Lower leg skin (tissue), 4 donors: ENCODE measurements at regions not wholly inside any gene's neighbourhood (a gene's known extent, or its start where the extent isn't known, plus 50 kb on each side); places are given as distances from the start of the nearest gene placed in this dataset.

Experiments
- DNase-seq, 2 donors: peaks; one replicate each; pipeline ENCODE4 v3.0.0-alpha.2; 2019; ENCODE audit warnings: low spot score in 2 of 2
- H3K4me3 ChIP-seq: fragments of 200-600 bp; sonication (generic); 2 replicates; pipeline ENCODE4 v1.5.1; 2017; ENCODE audit warnings: mild to moderate bottlenecking, low read depth; ENCODE audit not compliant: poor library complexity, severe bottlenecking
- CTCF ChIP-seq, 3 donors: fragments of 450-650 bp; IDR thresholded peaks; one replicate each; pipeline ENCODE4 v1.5.1; 2016; ENCODE audit warnings: antibody characterized with exemption in 3 of 3, mild to moderate bottlenecking in 3 of 3, moderate library complexity in 2 of 3
- POLR2A ChIP-seq, 2 donors: fragments of 450-650 bp; IDR thresholded peaks; one replicate each; pipeline ENCODE4 v1.6.1; 2016 to 2017; ENCODE audit warnings: antibody characterized with exemption in 2 of 2, mild to moderate bottlenecking in 1 of 2, moderate library complexity in 1 of 2
- WGBS, 2 donors: methylation state at CpG; one replicate each; pipeline ENCODE4 v1.1.5; 2018; 5-methylcytosine and 5-hydroxymethylcytosine counted together
- intact Hi-C: fragments of 100-400 bp; cut with DNase I; formaldehyde crosslinking; loops from one replicate; pipeline ENCODE4 v1.15.0; 2023; ENCODE audit warnings: low total_unique reads

DNA sequence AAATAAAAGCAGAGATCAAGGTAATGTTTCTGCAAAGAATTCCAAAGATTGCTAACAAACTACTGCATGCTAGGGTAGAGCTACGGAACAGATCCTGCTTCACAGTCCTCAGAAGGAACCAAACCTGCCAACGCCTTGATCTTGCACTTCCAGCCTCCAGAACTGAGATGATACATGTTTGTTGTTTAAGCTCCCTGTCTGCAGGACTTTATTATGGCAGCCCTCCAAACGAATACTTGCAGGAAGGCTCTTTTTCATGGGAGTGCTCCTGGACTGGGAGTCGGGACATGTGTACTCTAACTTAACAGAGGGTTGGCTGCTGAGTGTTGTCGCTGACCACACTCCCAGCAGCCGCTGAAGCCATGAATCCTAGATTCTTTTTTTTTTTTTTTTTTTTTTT, 808.8 kb upstream of the EEF2KMT start:
- DNase-seq: no peak
- intact Hi-C loops: no loop called here
- H3K4me3 ChIP-seq: no peak overlapping the region
- WGBS, 2 donors: 81 to 83% methylated on average over 6 of the region's 6 CpGs
- TF ChIP-seq CTCF (IDR thresholded peaks at IDR 0.05) (no peak), POLR2A (IDR thresholded peaks at IDR 0.05) (no peak)

GRCh38 chr16:5905935-5906334, 808.3 kb upstream of the EEF2KMT start:
- DNase-seq: no peak
- intact Hi-C loops: no loop called here
- H3K4me3 ChIP-seq: no peak overlapping the region
- TF ChIP-seq CTCF (IDR thresholded peaks at IDR 0.05): no peak
- no peak for TF ChIP-seq POLR2A (IDR thresholded peaks at IDR 0.05)
- 76 to 80% methylated on average over 4 of the region's 4 CpGs for WGBS, 2 donors

- WGBS, 2 donors: 78 to 81% methylated on average over 13 of the region's 13 CpGs
Observed at GRCh38 chr16:5903832-5904231, 806.2 kb upstream of the EEF2KMT start.

DNA sequence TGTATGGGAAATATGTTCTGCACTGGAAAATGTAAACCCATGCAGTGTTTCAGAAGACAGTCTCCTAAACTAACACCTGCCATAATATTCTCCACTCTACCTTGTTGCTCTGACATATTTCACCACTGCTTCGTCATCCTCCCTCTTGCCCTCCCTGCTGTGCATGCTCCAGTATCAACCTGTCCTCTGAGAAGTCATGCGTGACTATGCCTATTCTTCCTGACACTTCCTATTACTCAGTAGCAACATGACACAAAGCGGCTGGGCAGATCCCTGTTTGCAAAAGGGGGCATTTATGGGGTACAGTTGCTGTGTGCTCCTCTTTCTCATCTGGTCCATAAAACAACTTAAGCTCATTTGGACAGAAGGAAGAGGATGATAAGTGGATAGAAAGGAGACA, 805.6 kb upstream of the EEF2KMT start:
- no peak for DNase-seq
- H3K4me3 ChIP-seq: no peak overlapping the region
- 67 to 79% methylated on average over 3 of the region's 3 CpGs for WGBS, 2 donors
- no peak for TF ChIP-seq POLR2A (IDR thresholded peaks at IDR 0.05)
- no peak for TF ChIP-seq CTCF (IDR thresholded peaks at IDR 0.05)
- intact Hi-C loops: no loop called here

More at GRCh38 chr16:5903832-5904231, 806.2 kb upstream of the EEF2KMT start:
- DNase-seq: no peak
- TF ChIP-seq POLR2A (IDR thresholded peaks at IDR 0.05) (no peak), CTCF (IDR thresholded peaks at IDR 0.05) (no peak)
- no peak overlapping the region for H3K4me3 ChIP-seq
- intact Hi-C loops: no loop called here

DNA sequence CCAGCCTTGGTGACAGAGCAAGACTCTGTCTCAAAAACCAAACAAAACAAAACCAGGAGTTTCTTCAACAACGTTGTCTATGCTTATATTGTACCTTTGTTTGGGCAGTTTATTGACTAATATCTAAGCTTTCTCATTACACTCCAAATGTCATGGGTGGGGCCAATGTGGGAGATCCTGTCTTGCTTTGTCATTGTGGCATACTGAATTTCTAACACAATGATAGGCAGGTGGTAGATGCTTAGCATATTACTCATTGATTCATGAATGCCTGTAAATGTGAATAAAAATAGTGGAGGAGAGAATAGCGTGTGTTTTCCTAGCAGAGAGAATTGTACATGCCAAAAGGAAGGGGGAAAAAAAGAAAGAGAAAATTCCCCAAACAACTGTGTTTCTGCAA, 802.5 kb upstream of the EEF2KMT start:
- H3K4me3 ChIP-seq: no peak overlapping the region
- intact Hi-C loops: no loop called here
- no peak for DNase-seq
- 59 to 87% methylated on average over 2 of the region's 2 CpGs for WGBS, 2 donors
- TF ChIP-seq POLR2A (IDR thresholded peaks at IDR 0.05): no peak
- TF ChIP-seq CTCF (IDR thresholded peaks at IDR 0.05): no peak

DNA sequence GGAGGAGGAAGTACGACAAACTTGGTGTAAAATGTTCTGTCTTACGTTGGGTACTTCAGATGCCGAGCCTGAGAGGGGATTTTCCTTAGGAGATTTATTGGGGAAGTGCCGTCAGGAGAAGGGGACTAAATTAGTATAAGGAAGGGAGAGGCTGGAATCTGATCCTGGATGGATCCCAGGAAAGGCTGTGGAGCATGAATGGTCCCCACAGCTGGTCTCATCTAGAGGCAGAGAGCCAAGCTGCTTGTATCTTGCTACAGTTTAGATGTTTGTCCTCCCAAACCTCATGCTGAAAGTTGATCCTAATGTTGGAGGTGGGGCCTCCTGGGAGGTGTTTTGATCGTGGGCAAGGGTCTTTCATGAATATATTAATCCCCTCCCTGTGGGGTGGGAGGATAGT, 798.4 kb upstream of the EEF2KMT start:
- intact Hi-C loops: no loop called here
- WGBS, 2 donors: 8 to 15% methylated on average over 5 of the region's 5 CpGs

More for the DNA sequence above, 798.4 kb upstream of the EEF2KMT start:
- TF ChIP-seq POLR2A (IDR thresholded peaks at IDR 0.05) (no peak), CTCF (IDR thresholded peaks at IDR 0.05) (no peak)
- no peak for DNase-seq
- no peak overlapping the region for H3K4me3 ChIP-seq
